Neural progenitor cell (in vitro differentiated cells): ENCODE measurements at regions not wholly inside any gene's neighbourhood (a gene's known extent, or its start where the extent isn't known, plus 50 kb on each side); places are given as distances from the start of the nearest gene placed in this dataset.

Experiments
- DNase-seq: peaks from one replicate; pipeline ENCODE4 v3.0.0-alpha.2; 2016; ENCODE audit warnings: low spot score
- H2AFZ ChIP-seq: fragments of 200-600 bp; sonication (generic); replicated peaks from 2 replicates; pipeline ENCODE4 v1.6.1; 2016; ENCODE audit warnings: antibody characterized with exemption
- H3F3A ChIP-seq: fragments of 200-600 bp; sonication (generic); 2 replicates; pipeline ENCODE4 v1.6.1; 2016; ENCODE audit warnings: antibody characterized with exemption, low read depth
- H3K27ac ChIP-seq: fragments of 200-600 bp; sonication (generic); 2 replicates; pipeline ENCODE4 v1.5.1; 2016; ENCODE audit warnings: mild to moderate bottlenecking
- H3K27me3 ChIP-seq: fragments of 200-600 bp; sonication (generic); 2 replicates; pipeline ENCODE4 v1.6.1; 2016; ENCODE audit warnings: mild to moderate bottlenecking, moderate library complexity
- H3K36me3 ChIP-seq: fragments of 200-600 bp; sonication (generic); 2 replicates; pipeline ENCODE4 v1.5.1; 2016
- H3K4me1 ChIP-seq: fragments of 200-600 bp; sonication (generic); 2 replicates; pipeline ENCODE4 v1.6.1; 2016; ENCODE audit warnings: mixed run types
- H3K4me2 ChIP-seq: fragments of 200-600 bp; sonication (generic); 2 replicates; pipeline ENCODE4 v1.6.1; 2016
- H3K4me3 ChIP-seq: fragments of 200-600 bp; sonication (generic); 2 replicates; pipeline ENCODE4 v1.5.1; 2016
- H3K79me2 ChIP-seq: fragments of 200-600 bp; sonication (generic); 2 replicates; pipeline ENCODE4 v1.6.1; 2016; ENCODE audit warnings: low read depth
- H3K9ac ChIP-seq: fragments of 200-600 bp; sonication (generic); 2 replicates; pipeline ENCODE4 v1.6.1; 2016
- H3K9me3 ChIP-seq: fragments of 200-600 bp; sonication (generic); 2 replicates; pipeline ENCODE4 v1.5.1; 2016; ENCODE audit warnings: low read depth
- H4K20me1 ChIP-seq: fragments of 200-600 bp; sonication (generic); 2 replicates; pipeline ENCODE4 v1.6.1; 2016; ENCODE audit warnings: low read depth
- H3K27ac Mint-ChIP-seq: 3 replicates; pipeline ENCODE4 v1.8.0; 2021; ENCODE audit warnings: mixed read lengths
- H3K27me3 Mint-ChIP-seq: 2 replicates; pipeline ENCODE4 v1.8.0; 2022; ENCODE audit warnings: low read depth, mild to moderate bottlenecking, inconsistent platforms, moderate library complexity, mixed read lengths; ENCODE audit not compliant: insufficient read depth
- H3K36me3 Mint-ChIP-seq: 3 replicates; pipeline ENCODE4 v1.8.0; 2021; ENCODE audit warnings: mixed read lengths
- H3K4me1 Mint-ChIP-seq: 3 replicates; pipeline ENCODE4 v1.8.0; 2021; ENCODE audit warnings: mixed read lengths
- H3K4me3 Mint-ChIP-seq: 3 replicates; pipeline ENCODE4 v1.8.0; 2021; ENCODE audit warnings: mild to moderate bottlenecking, moderate library complexity, mixed read lengths
- H3K9me3 Mint-ChIP-seq: 3 replicates; pipeline ENCODE4 v1.8.0; 2020; ENCODE audit warnings: mixed read lengths
- CTCF ChIP-seq: fragments of 200-600 bp; sonication (generic); IDR thresholded peaks from 2 replicates; pipeline ENCODE4 v1.5.1; 2017; ENCODE audit warnings: antibody characterized with exemption, mild to moderate bottlenecking
- EZH2 ChIP-seq: fragments of 200-600 bp; sonication (generic); IDR thresholded peaks from 2 replicates; pipeline ENCODE4 v1.6.1; 2017; ENCODE audit warnings: antibody characterized with exemption, mild to moderate bottlenecking, moderate library complexity
- EZH2phosphoT487 ChIP-seq: fragments of 200-600 bp; sonication (generic); IDR thresholded peaks from 2 replicates; pipeline ENCODE4 v1.6.1; 2017; ENCODE audit warnings: antibody characterized with exemption

GRCh38 chr11:42296910-42297309, 837.5 kb upstream of the LRRC4C start:
- DNase-seq: no peak
- Mint-ChIP-seq H3K4me1 (no peaks in the 10 kb centered on the region), H3K9me3 (no peaks in the 10 kb centered on the region), H3K27me3 (peaks cover under 1% of the 10 kb centered on the region), H3K27ac (no peak overlapping the region), H3K4me3 (no peak overlapping the region), H3K36me3 (no peaks in the 10 kb centered on the region)
- no peak overlapping the region for H3K4me2 ChIP-seq
- H3K36me3 ChIP-seq: no peaks in the 10 kb centered on the region
- H3K4me1 ChIP-seq: no peaks in the 10 kb centered on the region
- H3K4me3 ChIP-seq: no peak overlapping the region
- no peak overlapping the region for H3K27ac ChIP-seq
- no peaks in the 10 kb centered on the region for H3F3A ChIP-seq
- H3K9ac ChIP-seq: no peak overlapping the region
- H2AFZ ChIP-seq: no peak overlapping the region
- no peaks in the 10 kb centered on the region for H4K20me1 ChIP-seq
- H3K79me2 ChIP-seq: no peaks in the 10 kb centered on the region
- H3K9me3 ChIP-seq: no peaks in the 10 kb centered on the region
- H3K27me3 ChIP-seq: no peaks in the 10 kb centered on the region
- no peak for TF ChIP-seq EZH2phosphoT487
- no peak for TF ChIP-seq CTCF
- no peak for TF ChIP-seq EZH2

- Histone ChIP-seq H3F3A (no peaks in the 10 kb centered on the region), H3K9ac (no peak overlapping the region), H3K27ac (no peak overlapping the region), H3K4me2 (no peak overlapping the region), H3K79me2 (no peaks in the 10 kb centered on the region), H2AFZ (no peak overlapping the region), H3K36me3 (no peaks in the 10 kb centered on the region), H3K27me3 (no peaks in the 10 kb centered on the region), H3K9me3 (no peaks in the 10 kb centered on the region), H3K4me1 (no peaks in the 10 kb centered on the region), H4K20me1 (no peaks in the 10 kb centered on the region), H3K4me3 (no peak overlapping the region)
- no peak for DNase-seq
- TF ChIP-seq EZH2: no peak
- no peak for TF ChIP-seq EZH2phosphoT487
- TF ChIP-seq CTCF: no peak
- Mint-ChIP-seq H3K27me3 (no peaks in the 10 kb centered on the region), H3K27ac (no peak overlapping the region), H3K9me3 (no peaks in the 10 kb centered on the region), H3K4me3 (no peak overlapping the region), H3K36me3 (no peaks in the 10 kb centered on the region), H3K4me1 (no peaks in the 10 kb centered on the region)
Observed at GRCh38 chr11:42299780-42300179, 840.3 kb upstream of the LRRC4C start.

- Histone ChIP-seq H3K4me2 (no peak overlapping the region), H3K9ac (no peak overlapping the region), H3K4me3 (no peak overlapping the region), H3K27ac (no peak overlapping the region), H3K36me3 (no peaks in the 10 kb centered on the region), H3K79me2 (no peaks in the 10 kb centered on the region), H3F3A (no peaks in the 10 kb centered on the region), H4K20me1 (no peaks in the 10 kb centered on the region), H3K9me3 (no peaks in the 10 kb centered on the region), H2AFZ (no peak overlapping the region), H3K4me1 (no peaks in the 10 kb centered on the region), H3K27me3 (no peaks in the 10 kb centered on the region)
- no peak overlapping the region for H3K27ac Mint-ChIP-seq
- no peaks in the 10 kb centered on the region for H3K4me1 Mint-ChIP-seq
- H3K27me3 Mint-ChIP-seq: no peaks in the 10 kb centered on the region
- no peak for DNase-seq
- no peaks in the 10 kb centered on the region for H3K36me3 Mint-ChIP-seq
- no peak for TF ChIP-seq EZH2phosphoT487
- no peak for TF ChIP-seq CTCF
- no peak for TF ChIP-seq EZH2
- H3K9me3 Mint-ChIP-seq: no peaks in the 10 kb centered on the region
- H3K4me3 Mint-ChIP-seq: no peak overlapping the region
Observed at GRCh38 chr11:42301777-42302176, 842.3 kb upstream of the LRRC4C start.

- H3K4me3 ChIP-seq: no peak overlapping the region
- no peaks in the 10 kb centered on the region for H3F3A ChIP-seq
- DNase-seq: no peak
- no peaks in the 10 kb centered on the region for H3K9me3 ChIP-seq
- TF ChIP-seq CTCF (no peak), EZH2 (no peak), EZH2phosphoT487 (no peak)
- Mint-ChIP-seq H3K27me3 (peaks cover 2% of the 10 kb centered on the region), H3K4me3 (no peak overlapping the region), H3K9me3 (no peaks in the 10 kb centered on the region), H3K27ac (no peak overlapping the region), H3K4me1 (no peaks in the 10 kb centered on the region), H3K36me3 (peaks cover 2% of the 10 kb centered on the region)
- H3K27me3 ChIP-seq: no peaks in the 10 kb centered on the region
- no peak overlapping the region for H3K9ac ChIP-seq
- H3K4me1 ChIP-seq: no peaks in the 10 kb centered on the region
- H3K4me2 ChIP-seq: no peak overlapping the region
- no peak overlapping the region for H2AFZ ChIP-seq
- H3K36me3 ChIP-seq: no peaks in the 10 kb centered on the region
- H3K79me2 ChIP-seq: no peaks in the 10 kb centered on the region
- no peaks in the 10 kb centered on the region for H4K20me1 ChIP-seq
- H3K27ac ChIP-seq: no peak overlapping the region
Observed at GRCh38 chr11:42311514-42311913, 852.1 kb upstream of the LRRC4C start.
